Uterus (tissue), 3 donors: ENCODE measurements at regions not wholly inside any gene's neighbourhood (a gene's known extent, or its start where the extent isn't known, plus 50 kb on each side); places are given as distances from the start of the nearest gene placed in this dataset.

Experiments used
- DNase-seq, 2 donors: peaks; one replicate each; pipeline ENCODE4 v3.0.0-alpha.2; 2019 to 2020
- H3K27ac ChIP-seq, 2 donors: fragments of 200-600 bp; sonication (generic); 1 replicate in 1 of 2; 2 replicates in 1 of 2; pipeline ENCODE4 v1.5.1; 2016 to 2018
- H3K27me3 ChIP-seq, 2 donors: fragments of 200-600 bp; sonication (generic); one replicate each; pipeline ENCODE4 v1.5.1; 2018 to 2019; ENCODE audit warnings: control low read depth in 1 of 2
- H3K36me3 ChIP-seq, 2 donors: fragments of 200-600 bp; sonication (generic); one replicate each; pipeline ENCODE4 v1.5.1; 2019; ENCODE audit warnings: control low read depth in 1 of 2
- H3K4me1 ChIP-seq, 2 donors: fragments of 200-600 bp; sonication (generic); one replicate each; pipeline ENCODE4 v1.5.1; 2018 to 2019; ENCODE audit warnings: control low read depth in 1 of 2
- H3K4me3 ChIP-seq, 2 donors: fragments of 200-600 bp; sonication (generic); 1 replicate in 1 of 2; 2 replicates in 1 of 2; pipeline ENCODE4 v1.5.1; 2018 to 2019; ENCODE audit warnings: mild to moderate bottlenecking in 1 of 2
- H3K9me3 ChIP-seq, 2 donors: fragments of 200-600 bp; sonication (generic); one replicate each; pipeline ENCODE4 v1.5.1; 2019; ENCODE audit warnings: control low read depth in 1 of 2
- CTCF ChIP-seq, 4 experiments: fragments of 200-600 bp in 2 of 4; fragments of 450-650 bp in 2 of 4; sonication (generic) in 2 of 4; IDR thresholded peaks; one replicate each; pipeline ENCODE4 v1.5.1; 2016 to 2019; ENCODE audit warnings: antibody characterized with exemption in 4 of 4, mild to moderate bottlenecking in 2 of 4, moderate library complexity in 1 of 4
- POLR2A ChIP-seq, 2 donors: fragments of 450-650 bp; IDR thresholded peaks; one replicate each; pipeline ENCODE4 v1.6.1; 2016; ENCODE audit warnings: antibody characterized with exemption in 2 of 2, mild to moderate bottlenecking in 1 of 2, moderate library complexity in 1 of 2
- intact Hi-C: fragments of 100-400 bp; cut with DNase I; formaldehyde crosslinking; loops from one replicate; pipeline ENCODE4 v1.15.1; 2023; ENCODE audit warnings: low total_unique reads
- donor health status: DM: yes; HTN: yes; CAD: no.

- DNase-seq: no peak
- no peaks in the 10 kb centered on the region for H3K9me3 ChIP-seq
- H3K27ac ChIP-seq: no peak overlapping the region
- H3K36me3 ChIP-seq: no peaks in the 10 kb centered on the region
- H3K4me1 ChIP-seq: no peaks in the 10 kb centered on the region
- no peak overlapping the region for H3K4me3 ChIP-seq
- H3K27me3 ChIP-seq: no peaks in the 10 kb centered on the region
- TF ChIP-seq CTCF (IDR thresholded peaks at IDR 0.05): no peak
- TF ChIP-seq POLR2A (IDR thresholded peaks at IDR 0.05): no peak
- intact Hi-C loops: no loop called here
Measured at GRCh38 chr14:84885061-84885460, 644.9 kb upstream of the FLRT2 start.

- intact Hi-C loops: no loop called here
- Histone ChIP-seq H3K27me3 (no peaks in the 10 kb centered on the region), H3K4me3 (no peak overlapping the region), H3K9me3 (no peaks in the 10 kb centered on the region), H3K4me1 (no peaks in the 10 kb centered on the region), H3K36me3 (no peaks in the 10 kb centered on the region), H3K27ac (no peak overlapping the region)
- TF ChIP-seq POLR2A (IDR thresholded peaks at IDR 0.05) (no peak), CTCF (IDR thresholded peaks at IDR 0.05) (no peak)
- DNase-seq: no peak
Measured at GRCh38 chr14:84891404-84891803, 638.5 kb upstream of the FLRT2 start.

GRCh38 chr14:84894254-84894653, 635.7 kb upstream of the FLRT2 start:
- no peaks in the 10 kb centered on the region for H3K36me3 ChIP-seq
- no peaks in the 10 kb centered on the region for H3K27me3 ChIP-seq
- no peak for DNase-seq
- no peak overlapping the region for H3K4me3 ChIP-seq
- TF ChIP-seq CTCF (IDR thresholded peaks at IDR 0.05): no peak
- no peak for TF ChIP-seq POLR2A (IDR thresholded peaks at IDR 0.05)
- no peak overlapping the region for H3K27ac ChIP-seq
- intact Hi-C loops: no loop called here
- no peaks in the 10 kb centered on the region for H3K9me3 ChIP-seq
- H3K4me1 ChIP-seq: no peaks in the 10 kb centered on the region

GRCh38 chr14:84922370-84922769, 607.6 kb upstream of the FLRT2 start:
- Histone ChIP-seq H3K27me3 (no peaks in the 10 kb centered on the region), H3K9me3 (no peaks in the 10 kb centered on the region), H3K4me1 (no peaks in the 10 kb centered on the region), H3K4me3 (no peak overlapping the region), H3K27ac (no peak overlapping the region), H3K36me3 (no peaks in the 10 kb centered on the region)
- TF ChIP-seq POLR2A (IDR thresholded peaks at IDR 0.05) (no peak), CTCF (IDR thresholded peaks at IDR 0.05) (no peak)
- no peak for DNase-seq
- intact Hi-C loops: no loop called here

GRCh38 chr14:84926656-84927055, 603.3 kb upstream of the FLRT2 start:
- H3K4me3 ChIP-seq: no peak overlapping the region
- no peaks in the 10 kb centered on the region for H3K36me3 ChIP-seq
- intact Hi-C loops: no loop called here
- DNase-seq: no peak
- TF ChIP-seq CTCF (IDR thresholded peaks at IDR 0.05) (no peak), POLR2A (IDR thresholded peaks at IDR 0.05) (no peak)
- no peaks in the 10 kb centered on the region for H3K9me3 ChIP-seq
- H3K27ac ChIP-seq: no peak overlapping the region
- no peaks in the 10 kb centered on the region for H3K4me1 ChIP-seq
- no peaks in the 10 kb centered on the region for H3K27me3 ChIP-seq
